ENCODE measurements at regions not wholly inside any gene's neighbourhood (a gene's known extent, or its start where the extent isn't known, plus 50 kb on each side); places are given as distances from the start of the nearest gene placed in this dataset.

- WGBS, 2 experiments (ENCODE audit: extremely low coverage in 2 of 2, insufficient read length in 1 of 2), result no CpG with 5 or more reads among the region's 9 CpGs
- Histone ChIP-seq H4K5ac (ENCODE audit: low read depth, low read length) (no peak overlapping the region), H3K9me1 (ENCODE audit: insufficient read depth, low read length) (no peaks in the 10 kb centered on the region), H3K23ac (ENCODE audit: low read depth, low read length) (no peak overlapping the region), H3K9ac (ENCODE audit: low read depth, low read length) (no peak overlapping the region), H2BK120ac (ENCODE audit: low read depth, low read length) (no peak overlapping the region), H2BK20ac (ENCODE audit: low read depth, low read length) (no peak overlapping the region), H3K56ac (ENCODE audit: extremely low read depth, insufficient read depth, low read length) (no peak overlapping the region), H2AK5ac (ENCODE audit: low read depth, low read length) (no peak overlapping the region), H3K4me2 (ENCODE audit: low read depth, low read length) (no peak overlapping the region), H3K9me3 (ENCODE audit: control insufficient read depth, insufficient read depth, low read length) (no peaks in the 10 kb centered on the region), H2BK15ac (ENCODE audit: low read depth, low read length) (no peak overlapping the region), H2AK9ac (replicated peaks; ENCODE audit: low read depth, low read length, poor library complexity) (no peak overlapping the region), H3K4me1 (ENCODE audit: control insufficient read depth, insufficient read depth, low read length) (no peaks in the 10 kb centered on the region), H2BK5ac (ENCODE audit: low read depth, low read length, poor library complexity, severe bottlenecking) (no peak overlapping the region), H3K79me1 (ENCODE audit: low read depth in 1 of 2, low read length in 2 of 2) (no peaks in the 10 kb centered on the region), H3K4ac (ENCODE audit: low read depth, low read length) (no peak overlapping the region), H3K27me3 (ENCODE audit: control insufficient read depth, insufficient read depth, low read length) (no peaks in the 10 kb centered on the region), H4K20me1 (ENCODE audit: insufficient read depth, low read length) (no peaks in the 10 kb centered on the region), H3K36me3 (ENCODE audit: control insufficient read depth, insufficient read depth, low read length) (no peaks in the 10 kb centered on the region), H3K27ac (ENCODE audit: insufficient read depth, low read length) (no peak overlapping the region), H3K14ac (replicated peaks; ENCODE audit: low read depth, low read length) (no peak overlapping the region), H4K8ac (ENCODE audit: low read depth in 2 of 2, low read length in 2 of 2) (no peak overlapping the region), H3K4me3 (ENCODE audit: insufficient read depth, low read depth, low read length) (no peak overlapping the region), H2AFZ (replicated peaks; ENCODE audit: low read length, poor library complexity) (no peak overlapping the region), H4K91ac (ENCODE audit: insufficient read depth, low read depth, low read length) (no peak overlapping the region), H3K18ac (ENCODE audit: low read depth, low read length) (no peak overlapping the region)
- POLR2A ChIA-PET (ENCODE audit: unreplicated experiment), result interaction anchor here (0.6 kb wide), 1 partner anchor 41 kb away, joined by 3 read pairs; no protein-coding TSS in a partner anchor
- CTCF ChIA-PET, result no interaction called here
- DNase-seq (no peak), ATAC-seq (ENCODE audit: low read depth) (no peak)
- in situ Hi-C loops (cut with MboI; ENCODE audit: low sequenced_read_pairs), result no loop called here
- TF ChIP-seq BHLHE40 (IDR thresholded peaks at IDR 0.05; ENCODE audit: low read depth, low read length), result no peak
- no peak for TF ChIP-seq CTCF (conservative IDR thresholded peaks at IDR 0.05; ENCODE audit: low read depth, low read length)
- TF ChIP-seq CHD1 (IDR thresholded peaks at IDR 0.05; ENCODE audit: low read depth, low read length), result no peak
- no peak for TF ChIP-seq RFX5 (IDR thresholded peaks at IDR 0.05; ENCODE audit: low read depth, low read length)
- no peak for TF ChIP-seq CEBPB (IDR thresholded peaks at IDR 0.05; ENCODE audit: low read depth, low read length)
- TF ChIP-seq FOS (IDR thresholded peaks at IDR 0.05; ENCODE audit: low read depth, low read length), result no peak
- no peak for TF ChIP-seq NFE2L2 (IDR thresholded peaks at IDR 0.05; ENCODE audit: low read depth, low read length)
- no peak for TF ChIP-seq RAD21 (IDR thresholded peaks at IDR 0.05; ENCODE audit: low read length)
- no peak for TF ChIP-seq MAFK (IDR thresholded peaks at IDR 0.05; ENCODE audit: low read depth, low read length)
- TF ChIP-seq MXI1 (IDR thresholded peaks at IDR 0.05; ENCODE audit: borderline replicate concordance, low read depth, low read length), result no peak
- TF ChIP-seq USF2 (IDR thresholded peaks at IDR 0.05; ENCODE audit: low read depth, low read length), result no peak
- no peak for TF ChIP-seq MAZ (IDR thresholded peaks at IDR 0.05; ENCODE audit: borderline replicate concordance, low read depth, low read length)
- no peak for TF ChIP-seq ELK1 (IDR thresholded peaks at IDR 0.05; ENCODE audit: borderline replicate concordance, low read depth, low read length)
- no peak for TF ChIP-seq POLR2A (IDR thresholded peaks at IDR 0.05; ENCODE audit: low read depth, low read length)
- TF ChIP-seq SMC3 (IDR thresholded peaks at IDR 0.05; ENCODE audit: low read depth, low read length), result no peak
- no peak for TF ChIP-seq RCOR1 (IDR thresholded peaks at IDR 0.05; ENCODE audit: insufficient replicate concordance, low read length)
- no TSS peak for BruUV-seq (replicated peaks)
- intact Hi-C loops (cut with micrococcal nuclease), result no loop called here
- dilution Hi-C loops (cut with HindIII; ENCODE audit: low sequenced_read_pairs, unreplicated experiment), result no loop called here
Observed at GRCh38 chr1:163472651-163473248, 151.0 kb downstream of the NUF2 start.

All from IMR-90 (cell line).